Lower leg skin (tissue), 4 donors: ENCODE measurements at regions not wholly inside any gene's neighbourhood (a gene's known extent, or its start where the extent isn't known, plus 50 kb on each side); places are given as distances from the start of the nearest gene placed in this dataset.

Source experiments
- DNase-seq, 2 donors: peaks; one replicate each; pipeline ENCODE4 v3.0.0-alpha.2; 2019; ENCODE audit warnings: low spot score in 2 of 2
- H3K4me3 ChIP-seq: fragments of 200-600 bp; sonication (generic); 2 replicates; pipeline ENCODE4 v1.5.1; 2017; ENCODE audit warnings: mild to moderate bottlenecking, low read depth; ENCODE audit not compliant: poor library complexity, severe bottlenecking
- POLR2A ChIP-seq, 2 donors: fragments of 450-650 bp; IDR thresholded peaks; one replicate each; pipeline ENCODE4 v1.6.1; 2016 to 2017; ENCODE audit warnings: antibody characterized with exemption in 2 of 2, mild to moderate bottlenecking in 1 of 2, moderate library complexity in 1 of 2
- WGBS, 2 donors: methylation state at CpG; one replicate each; pipeline ENCODE4 v1.1.5; 2018; 5-methylcytosine and 5-hydroxymethylcytosine counted together
- intact Hi-C: fragments of 100-400 bp; cut with DNase I; formaldehyde crosslinking; loops from one replicate; pipeline ENCODE4 v1.15.0; 2023; ENCODE audit warnings: low total_unique reads
- TF ChIP-seq, protein P1 (sequence below), 3 donors: fragments of 450-650 bp; IDR thresholded peaks; one replicate each; pipeline ENCODE4 v1.5.1; 2016; ENCODE audit warnings: antibody characterized with exemption in 3 of 3, mild to moderate bottlenecking in 3 of 3, moderate library complexity in 2 of 3

DNA sequence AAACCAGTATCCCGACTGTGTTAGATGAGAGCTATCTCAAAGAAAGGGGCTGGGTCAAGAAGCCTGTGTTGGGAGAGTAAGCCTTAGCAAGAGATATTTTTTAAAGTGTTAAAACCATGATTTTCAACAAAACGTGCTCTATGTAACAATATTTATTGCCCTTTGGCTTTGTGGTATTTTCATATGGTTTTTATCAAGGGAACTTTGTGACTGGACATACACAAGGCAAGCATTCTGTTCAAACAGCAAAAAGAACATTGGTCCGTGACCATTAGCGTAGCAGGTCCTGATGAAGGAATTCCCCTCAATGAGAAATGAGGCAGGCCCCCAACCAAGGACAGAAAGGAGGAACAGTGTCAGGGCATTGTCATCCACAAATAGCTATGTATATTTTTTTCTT is 222.6 kb downstream of the MYLK4 start:
- WGBS, 2 donors, result 62 to 63% methylated on average over 4 of the region's 4 CpGs
- TF ChIP-seq POLR2A (IDR thresholded peaks at IDR 0.05), result no peak
- TF ChIP-seq, protein P1, sequence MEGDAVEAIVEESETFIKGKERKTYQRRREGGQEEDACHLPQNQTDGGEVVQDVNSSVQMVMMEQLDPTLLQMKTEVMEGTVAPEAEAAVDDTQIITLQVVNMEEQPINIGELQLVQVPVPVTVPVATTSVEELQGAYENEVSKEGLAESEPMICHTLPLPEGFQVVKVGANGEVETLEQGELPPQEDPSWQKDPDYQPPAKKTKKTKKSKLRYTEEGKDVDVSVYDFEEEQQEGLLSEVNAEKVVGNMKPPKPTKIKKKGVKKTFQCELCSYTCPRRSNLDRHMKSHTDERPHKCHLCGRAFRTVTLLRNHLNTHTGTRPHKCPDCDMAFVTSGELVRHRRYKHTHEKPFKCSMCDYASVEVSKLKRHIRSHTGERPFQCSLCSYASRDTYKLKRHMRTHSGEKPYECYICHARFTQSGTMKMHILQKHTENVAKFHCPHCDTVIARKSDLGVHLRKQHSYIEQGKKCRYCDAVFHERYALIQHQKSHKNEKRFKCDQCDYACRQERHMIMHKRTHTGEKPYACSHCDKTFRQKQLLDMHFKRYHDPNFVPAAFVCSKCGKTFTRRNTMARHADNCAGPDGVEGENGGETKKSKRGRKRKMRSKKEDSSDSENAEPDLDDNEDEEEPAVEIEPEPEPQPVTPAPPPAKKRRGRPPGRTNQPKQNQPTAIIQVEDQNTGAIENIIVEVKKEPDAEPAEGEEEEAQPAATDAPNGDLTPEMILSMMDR (IDR thresholded peaks at IDR 0.05), result no peak
- intact Hi-C loops, result no loop called here
- no peak overlapping the region for H3K4me3 ChIP-seq
- no peak for DNase-seq

DNA sequence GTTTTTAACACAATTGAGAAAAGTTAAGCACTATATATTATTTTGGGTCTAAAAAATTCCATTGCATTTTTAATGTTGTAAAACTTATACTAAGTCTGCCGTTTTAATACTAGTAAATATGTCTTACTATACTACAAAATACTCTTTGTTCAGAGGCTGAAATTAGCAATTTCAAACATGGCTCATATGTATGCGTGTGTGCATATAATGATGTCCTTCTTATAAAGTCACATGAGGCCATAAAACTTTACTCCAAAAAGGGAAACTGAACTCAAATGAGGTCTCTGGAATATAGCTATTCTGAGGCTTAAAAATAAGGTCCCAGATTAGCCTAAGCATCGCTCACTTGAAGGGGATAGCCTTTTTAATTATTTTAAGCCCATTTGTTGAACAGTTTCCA is 224.0 kb downstream of the MYLK4 start:
- intact Hi-C loops, result no loop called here
- no peak overlapping the region for H3K4me3 ChIP-seq
- TF ChIP-seq, protein P1 (IDR thresholded peaks at IDR 0.05), result no peak
- TF ChIP-seq POLR2A (IDR thresholded peaks at IDR 0.05), result no peak
- DNase-seq, result no peak
- 76 to 77% methylated on average over 3 of the region's 3 CpGs for WGBS, 2 donors

- intact Hi-C loops, result no loop called here
- DNase-seq, result no peak
- H3K4me3 ChIP-seq, result no peak overlapping the region
- TF ChIP-seq, protein P1 (IDR thresholded peaks at IDR 0.05), result no peak
- no peak for TF ChIP-seq POLR2A (IDR thresholded peaks at IDR 0.05)
Measured at GRCh38 chr6:2524090-2524489, 226.6 kb downstream of the MYLK4 start.

- intact Hi-C loops, result no loop called here
- no peak overlapping the region for H3K4me3 ChIP-seq
- WGBS, 2 donors, result 53 to 57% methylated on average over 3 of the region's 3 CpGs
- no peak for DNase-seq
- TF ChIP-seq, protein P1 (IDR thresholded peaks at IDR 0.05), result no peak
- no peak for TF ChIP-seq POLR2A (IDR thresholded peaks at IDR 0.05)
Measured at GRCh38 chr6:2523061-2523460, 227.7 kb downstream of the MYLK4 start.

GRCh38 chr6:2522521-2522920 is 228.2 kb downstream of the MYLK4 start:
- no peak overlapping the region for H3K4me3 ChIP-seq
- DNase-seq, result no peak
- intact Hi-C loops, result no loop called here
- no peak for TF ChIP-seq POLR2A (IDR thresholded peaks at IDR 0.05)
- TF ChIP-seq, protein P1 (IDR thresholded peaks at IDR 0.05), result no peak
- 41 to 46% methylated on average over 7 of the region's 7 CpGs for WGBS, 2 donors

GRCh38 chr6:2517855-2518473 is 232.8 kb downstream of the MYLK4 start:
- no peak for DNase-seq
- intact Hi-C loops, result no loop called here
- TF ChIP-seq, protein P1 (IDR thresholded peaks at IDR 0.05), result no peak
- TF ChIP-seq POLR2A (IDR thresholded peaks at IDR 0.05), result no peak
- WGBS, 2 donors, result 78 to 87% methylated on average over 7 of the region's 7 CpGs
- no peak overlapping the region for H3K4me3 ChIP-seq
